ENCODE measurements at regions not wholly inside any gene's neighbourhood (a gene's known extent, or its start where the extent isn't known, plus 50 kb on each side); places are given as distances from the start of the nearest gene placed in this dataset.

DNA sequence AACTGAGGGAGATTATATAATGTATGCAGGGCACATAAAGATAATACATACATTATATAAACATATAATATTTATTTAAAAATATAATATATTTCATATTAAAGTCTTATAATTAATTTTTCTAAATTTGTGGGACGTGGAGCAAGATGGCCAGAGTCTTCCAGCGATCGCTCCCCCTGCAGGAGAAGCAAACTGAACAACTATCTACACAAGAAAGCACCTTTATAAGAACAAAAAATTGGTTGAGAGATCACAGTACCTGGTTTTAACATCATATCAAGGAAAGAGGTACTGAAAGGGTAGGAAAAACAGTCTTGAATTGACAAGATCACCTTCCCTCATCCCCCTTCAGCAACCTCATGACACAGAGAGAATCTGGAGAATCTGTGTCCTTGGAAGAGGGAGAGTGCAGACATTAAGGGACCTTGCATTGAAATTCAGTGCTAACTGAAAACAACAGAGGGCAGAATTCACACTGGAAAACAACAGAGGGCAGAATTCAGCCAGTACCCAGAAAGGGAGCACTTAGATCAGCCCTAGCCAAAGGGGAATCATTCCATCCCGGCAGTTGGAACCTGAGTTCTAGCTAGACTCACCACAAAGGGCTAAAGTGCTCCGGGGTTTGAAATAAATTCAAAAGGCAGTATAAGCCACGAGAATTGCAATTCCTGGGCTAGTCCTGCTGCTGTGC lies 262.5 kb upstream of the NDST3 start:
- TF ChIP-seq EP300 (IDR thresholded peaks at IDR 0.05; ENCODE audit: borderline replicate concordance) (no peak), TAF1 (IDR thresholded peaks at IDR 0.05; ENCODE audit: low read depth) (no peak), CEBPB (IDR thresholded peaks at IDR 0.05) (no peak), FOXM1 (IDR thresholded peaks at IDR 0.05; ENCODE audit: borderline replicate concordance, low read depth) (no peak), EGR1 (IDR thresholded peaks at IDR 0.05) (no peak), REST (IDR thresholded peaks at IDR 0.05; ENCODE audit: low read depth) (no peak), CREB1 (IDR thresholded peaks at IDR 0.05; ENCODE audit: low read depth) (no peak), YY1 (IDR thresholded peaks at IDR 0.05; ENCODE audit: low read depth) (no peak), RAD21 (IDR thresholded peaks at IDR 0.05; ENCODE audit: low read depth) (no peak), MAX (IDR thresholded peaks at IDR 0.05) (no peak), ZBTB7A (IDR thresholded peaks at IDR 0.05; ENCODE audit: low read depth) (no peak), TEAD4 (IDR thresholded peaks at IDR 0.05) (no peak)

DNA sequence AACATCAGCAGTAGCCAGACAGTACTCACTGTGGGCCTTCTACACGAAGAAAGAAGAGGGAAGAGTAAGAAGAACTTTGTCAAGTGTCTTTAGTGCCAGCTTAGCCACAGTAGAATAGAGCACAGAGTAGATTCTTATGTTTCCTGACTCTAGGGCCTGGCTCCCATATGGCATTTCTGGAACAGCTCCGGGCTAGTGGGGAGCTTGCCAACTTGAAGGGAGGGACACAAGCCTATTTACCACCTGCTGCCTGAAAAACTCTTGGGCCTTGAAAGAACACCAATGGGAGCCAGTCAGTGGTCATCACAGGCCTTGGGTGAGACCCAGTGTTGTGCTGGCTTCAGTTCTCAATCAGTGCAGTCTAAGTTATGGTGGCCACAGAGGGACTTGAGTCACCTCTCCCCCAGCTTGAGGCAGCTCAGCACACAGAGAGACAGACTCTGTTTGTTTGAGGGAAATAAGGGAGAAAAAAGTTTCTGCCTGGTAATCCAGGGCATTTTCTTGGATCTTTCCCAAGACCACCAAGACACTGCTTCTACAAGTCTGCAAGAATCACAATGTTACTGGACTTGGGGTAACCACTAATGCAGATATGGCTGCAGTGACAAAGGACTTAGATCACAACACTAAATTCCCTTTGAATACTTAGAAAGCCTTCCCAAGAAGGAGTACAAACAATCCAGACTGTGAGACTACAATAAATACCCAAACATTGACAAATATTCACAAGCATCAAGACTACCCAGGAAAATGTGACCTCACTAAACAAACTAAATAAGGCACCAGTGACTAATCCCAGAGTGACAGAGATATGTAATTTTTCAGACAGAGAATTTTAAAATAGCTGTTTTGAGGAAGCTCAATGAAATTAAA lies 261.0 kb upstream of the NDST3 start:
- TF ChIP-seq TAF1 (IDR thresholded peaks at IDR 0.05; ENCODE audit: low read depth): no peak
- TF ChIP-seq USF1 (IDR thresholded peaks at IDR 0.05): no peak
- no peak for TF ChIP-seq NFIC (IDR thresholded peaks at IDR 0.05)
- no peak for TF ChIP-seq ZBTB7A (IDR thresholded peaks at IDR 0.05; ENCODE audit: low read depth)
- no peak for TF ChIP-seq FOXM1 (IDR thresholded peaks at IDR 0.05; ENCODE audit: borderline replicate concordance, low read depth)
- TF ChIP-seq TEAD4 (IDR thresholded peaks at IDR 0.05): no peak
- no peak for TF ChIP-seq YY1 (IDR thresholded peaks at IDR 0.05; ENCODE audit: low read depth)
- no peak for TF ChIP-seq EGR1 (IDR thresholded peaks at IDR 0.05)
- no peak for TF ChIP-seq CEBPB (IDR thresholded peaks at IDR 0.05)
- no peak for TF ChIP-seq TCF12 (IDR thresholded peaks at IDR 0.05; ENCODE audit: low read depth)
- TF ChIP-seq MAX (IDR thresholded peaks at IDR 0.05): no peak
- no peak for TF ChIP-seq EP300 (IDR thresholded peaks at IDR 0.05; ENCODE audit: borderline replicate concordance)
- no peak for TF ChIP-seq REST (IDR thresholded peaks at IDR 0.05; ENCODE audit: low read depth)
- no peak for TF ChIP-seq CREB1 (IDR thresholded peaks at IDR 0.05; ENCODE audit: low read depth)
- no peak for TF ChIP-seq RAD21 (IDR thresholded peaks at IDR 0.05; ENCODE audit: low read depth)

DNA sequence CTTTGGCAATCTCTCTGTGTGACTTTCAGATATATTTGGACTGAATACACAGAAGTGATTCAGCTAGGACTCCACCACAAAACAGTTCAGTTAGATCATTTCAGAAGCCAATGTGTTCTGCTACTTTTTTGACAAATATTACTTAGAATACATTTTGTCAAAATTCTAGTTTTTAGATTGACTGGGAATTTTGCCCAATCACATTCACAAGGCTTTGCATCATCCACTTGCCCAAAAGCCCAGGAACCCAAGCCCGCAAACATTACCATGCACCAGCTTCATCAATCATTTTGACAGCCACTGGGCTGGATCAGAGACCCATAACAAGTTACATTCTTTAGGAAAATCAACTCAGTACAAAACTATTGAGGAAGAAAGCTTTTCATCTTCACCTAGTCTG lies 256.6 kb upstream of the NDST3 start:
- TF ChIP-seq TEAD4 (IDR thresholded peaks at IDR 0.05) (peak; percentile 10; the same call in 1 of the 2 replicates), RAD21 (IDR thresholded peaks at IDR 0.05; ENCODE audit: low read depth) (no peak), MAX (IDR thresholded peaks at IDR 0.05) (0 out of 2 replicates have a peak, but pooled peaks have one; percentile 22), NFIC (IDR thresholded peaks at IDR 0.05) (peak; percentile 45; the same call in 1 of the 2 replicates), TCF12 (IDR thresholded peaks at IDR 0.05; ENCODE audit: low read depth) (no peak), CEBPB (IDR thresholded peaks at IDR 0.05) (peak; percentile 49; the same call in 1 of the 2 replicates)

GRCh38 chr4:117783716-117784115 lies 250.6 kb upstream of the NDST3 start:
- TF ChIP-seq FOXM1 (IDR thresholded peaks at IDR 0.05; ENCODE audit: borderline replicate concordance, low read depth): no peak
- TF ChIP-seq ZBTB7A (IDR thresholded peaks at IDR 0.05; ENCODE audit: low read depth): no peak
- no peak for TF ChIP-seq EGR1 (IDR thresholded peaks at IDR 0.05)
- no peak for TF ChIP-seq REST (IDR thresholded peaks at IDR 0.05; ENCODE audit: low read depth)
- TF ChIP-seq TAF1 (IDR thresholded peaks at IDR 0.05; ENCODE audit: low read depth): no peak
- no peak for TF ChIP-seq YY1 (IDR thresholded peaks at IDR 0.05; ENCODE audit: low read depth)
- no peak for TF ChIP-seq CEBPB (IDR thresholded peaks at IDR 0.05)
- no peak for TF ChIP-seq TEAD4 (IDR thresholded peaks at IDR 0.05)
- TF ChIP-seq EP300 (IDR thresholded peaks at IDR 0.05; ENCODE audit: borderline replicate concordance): no peak
- TF ChIP-seq CREB1 (IDR thresholded peaks at IDR 0.05; ENCODE audit: low read depth): no peak
- no peak for TF ChIP-seq TCF12 (IDR thresholded peaks at IDR 0.05; ENCODE audit: low read depth)
- no peak for TF ChIP-seq RAD21 (IDR thresholded peaks at IDR 0.05; ENCODE audit: low read depth)
